ENCODE measurements at regions not wholly inside any gene's neighbourhood (a gene's known extent, or its start where the extent isn't known, plus 50 kb on each side); places are given as distances from the start of the nearest gene placed in this dataset.

DNA sequence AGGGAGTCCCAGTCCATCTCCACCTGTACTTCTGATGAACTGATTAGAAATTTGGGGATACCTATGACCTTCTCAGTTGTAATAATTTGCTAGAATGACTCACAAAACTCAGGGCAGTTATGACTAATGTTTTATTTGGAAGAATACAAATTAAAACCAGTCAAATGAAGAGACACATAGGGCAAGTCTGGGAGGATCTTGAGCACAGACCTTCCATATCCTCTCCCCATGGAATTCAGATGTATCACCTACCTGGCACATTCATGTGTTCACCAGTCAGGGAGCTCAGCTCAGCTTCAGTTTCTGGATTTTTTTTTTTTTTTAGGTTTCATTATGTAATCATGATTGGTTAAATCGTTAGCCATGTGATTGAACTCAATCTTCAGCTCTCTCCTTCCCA lies 247.7 kb downstream of the VGLL3 start:
- Histone ChIP-seq H3K27ac (replicated peaks) (no peak overlapping the region), H3K27me3 (ENCODE audit: insufficient read depth, poor library complexity, severe bottlenecking) (no peaks in the 10 kb centered on the region), H3K4me3 (replicated peaks; ENCODE audit: insufficient read depth, low read length) (no peak overlapping the region)
- DNase-seq (ENCODE audit: low read depth in 1 of 2, low spot score in 1 of 2) = no peak
- TF ChIP-seq, protein P1, sequence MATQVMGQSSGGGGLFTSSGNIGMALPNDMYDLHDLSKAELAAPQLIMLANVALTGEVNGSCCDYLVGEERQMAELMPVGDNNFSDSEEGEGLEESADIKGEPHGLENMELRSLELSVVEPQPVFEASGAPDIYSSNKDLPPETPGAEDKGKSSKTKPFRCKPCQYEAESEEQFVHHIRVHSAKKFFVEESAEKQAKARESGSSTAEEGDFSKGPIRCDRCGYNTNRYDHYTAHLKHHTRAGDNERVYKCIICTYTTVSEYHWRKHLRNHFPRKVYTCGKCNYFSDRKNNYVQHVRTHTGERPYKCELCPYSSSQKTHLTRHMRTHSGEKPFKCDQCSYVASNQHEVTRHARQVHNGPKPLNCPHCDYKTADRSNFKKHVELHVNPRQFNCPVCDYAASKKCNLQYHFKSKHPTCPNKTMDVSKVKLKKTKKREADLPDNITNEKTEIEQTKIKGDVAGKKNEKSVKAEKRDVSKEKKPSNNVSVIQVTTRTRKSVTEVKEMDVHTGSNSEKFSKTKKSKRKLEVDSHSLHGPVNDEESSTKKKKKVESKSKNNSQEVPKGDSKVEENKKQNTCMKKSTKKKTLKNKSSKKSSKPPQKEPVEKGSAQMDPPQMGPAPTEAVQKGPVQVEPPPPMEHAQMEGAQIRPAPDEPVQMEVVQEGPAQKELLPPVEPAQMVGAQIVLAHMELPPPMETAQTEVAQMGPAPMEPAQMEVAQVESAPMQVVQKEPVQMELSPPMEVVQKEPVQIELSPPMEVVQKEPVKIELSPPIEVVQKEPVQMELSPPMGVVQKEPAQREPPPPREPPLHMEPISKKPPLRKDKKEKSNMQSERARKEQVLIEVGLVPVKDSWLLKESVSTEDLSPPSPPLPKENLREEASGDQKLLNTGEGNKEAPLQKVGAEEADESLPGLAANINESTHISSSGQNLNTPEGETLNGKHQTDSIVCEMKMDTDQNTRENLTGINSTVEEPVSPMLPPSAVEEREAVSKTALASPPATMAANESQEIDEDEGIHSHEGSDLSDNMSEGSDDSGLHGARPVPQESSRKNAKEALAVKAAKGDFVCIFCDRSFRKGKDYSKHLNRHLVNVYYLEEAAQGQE (IDR thresholded peaks at IDR 0.05; ENCODE audit: insufficient replicate concordance, low read depth) = no peak
- TF ChIP-seq GABPA (IDR thresholded peaks at IDR 0.05; ENCODE audit: low read depth) (no peak), POLR2AphosphoS5 (IDR thresholded peaks at IDR 0.05; ENCODE audit: low read depth) (no peak), SPI1 (IDR thresholded peaks at IDR 0.05; ENCODE audit: borderline replicate concordance, low read depth) (no peak)
- TF ChIP-seq, protein P2, sequence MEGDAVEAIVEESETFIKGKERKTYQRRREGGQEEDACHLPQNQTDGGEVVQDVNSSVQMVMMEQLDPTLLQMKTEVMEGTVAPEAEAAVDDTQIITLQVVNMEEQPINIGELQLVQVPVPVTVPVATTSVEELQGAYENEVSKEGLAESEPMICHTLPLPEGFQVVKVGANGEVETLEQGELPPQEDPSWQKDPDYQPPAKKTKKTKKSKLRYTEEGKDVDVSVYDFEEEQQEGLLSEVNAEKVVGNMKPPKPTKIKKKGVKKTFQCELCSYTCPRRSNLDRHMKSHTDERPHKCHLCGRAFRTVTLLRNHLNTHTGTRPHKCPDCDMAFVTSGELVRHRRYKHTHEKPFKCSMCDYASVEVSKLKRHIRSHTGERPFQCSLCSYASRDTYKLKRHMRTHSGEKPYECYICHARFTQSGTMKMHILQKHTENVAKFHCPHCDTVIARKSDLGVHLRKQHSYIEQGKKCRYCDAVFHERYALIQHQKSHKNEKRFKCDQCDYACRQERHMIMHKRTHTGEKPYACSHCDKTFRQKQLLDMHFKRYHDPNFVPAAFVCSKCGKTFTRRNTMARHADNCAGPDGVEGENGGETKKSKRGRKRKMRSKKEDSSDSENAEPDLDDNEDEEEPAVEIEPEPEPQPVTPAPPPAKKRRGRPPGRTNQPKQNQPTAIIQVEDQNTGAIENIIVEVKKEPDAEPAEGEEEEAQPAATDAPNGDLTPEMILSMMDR (IDR thresholded peaks at IDR 0.05; ENCODE audit: insufficient read depth, low read length) = no peak

DNA sequence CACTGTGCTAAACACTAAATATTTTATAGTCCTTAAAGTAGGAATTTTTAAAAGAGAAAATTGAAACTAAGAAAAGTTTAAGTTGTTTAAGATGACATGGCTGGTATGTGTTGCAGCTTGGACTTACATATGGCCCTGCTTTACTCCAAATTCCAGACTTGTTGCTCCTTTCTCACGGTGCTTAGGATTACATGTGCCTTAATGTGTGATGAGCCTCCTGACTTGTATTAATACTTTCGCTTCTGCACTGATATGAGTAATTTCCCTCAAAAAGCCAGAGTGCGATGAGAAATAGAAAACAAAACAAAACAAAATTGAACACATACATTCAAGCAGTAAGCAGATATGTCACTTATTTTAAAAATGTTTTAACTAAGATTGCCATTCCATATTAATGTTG lies 250.2 kb downstream of the VGLL3 start:
- no peak overlapping the region for H3K4me3 ChIP-seq (replicated peaks; ENCODE audit: insufficient read depth, low read length)
- no peak overlapping the region for H3K27ac ChIP-seq (replicated peaks)
- DNase-seq (ENCODE audit: low read depth in 1 of 2, low spot score in 1 of 2) = no peak
- TF ChIP-seq, protein P1 (IDR thresholded peaks at IDR 0.05; ENCODE audit: insufficient replicate concordance, low read depth) = no peak
- TF ChIP-seq, protein P2 (IDR thresholded peaks at IDR 0.05; ENCODE audit: insufficient read depth, low read length) = no peak
- TF ChIP-seq SPI1 (IDR thresholded peaks at IDR 0.05; ENCODE audit: borderline replicate concordance, low read depth) = no peak
- no peak for TF ChIP-seq GABPA (IDR thresholded peaks at IDR 0.05; ENCODE audit: low read depth)
- no peak for TF ChIP-seq POLR2AphosphoS5 (IDR thresholded peaks at IDR 0.05; ENCODE audit: low read depth)
- no peaks in the 10 kb centered on the region for H3K27me3 ChIP-seq (ENCODE audit: insufficient read depth, poor library complexity, severe bottlenecking)

DNA sequence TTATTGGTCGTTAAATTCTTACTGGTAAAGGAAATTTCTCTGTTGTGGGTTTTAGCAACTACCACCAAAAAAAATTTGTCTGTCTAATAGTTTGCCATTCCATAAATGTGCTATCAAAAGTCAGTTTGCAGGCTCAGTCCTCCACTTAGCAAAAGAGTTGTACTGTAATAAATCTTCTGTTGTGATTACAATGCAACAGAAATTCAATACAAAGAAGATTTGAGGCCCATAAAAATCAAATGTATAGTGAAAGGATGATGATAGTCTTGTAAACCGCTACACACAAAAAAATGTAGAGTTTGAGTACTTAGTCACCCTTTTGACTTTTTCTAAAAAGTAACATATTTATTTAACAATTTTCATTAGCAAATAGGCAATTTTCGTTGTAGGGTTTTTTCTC lies 251.7 kb downstream of the VGLL3 start:
- Histone ChIP-seq H3K4me3 (replicated peaks; ENCODE audit: insufficient read depth, low read length) (no peak overlapping the region), H3K27ac (replicated peaks) (no peak overlapping the region), H3K27me3 (ENCODE audit: insufficient read depth, poor library complexity, severe bottlenecking) (no peaks in the 10 kb centered on the region)
- DNase-seq (ENCODE audit: low read depth in 1 of 2, low spot score in 1 of 2) = no peak
- no peak for TF ChIP-seq GABPA (IDR thresholded peaks at IDR 0.05; ENCODE audit: low read depth)
- TF ChIP-seq, protein P2 (IDR thresholded peaks at IDR 0.05; ENCODE audit: insufficient read depth, low read length) = no peak
- no peak for TF ChIP-seq SPI1 (IDR thresholded peaks at IDR 0.05; ENCODE audit: borderline replicate concordance, low read depth)

DNA sequence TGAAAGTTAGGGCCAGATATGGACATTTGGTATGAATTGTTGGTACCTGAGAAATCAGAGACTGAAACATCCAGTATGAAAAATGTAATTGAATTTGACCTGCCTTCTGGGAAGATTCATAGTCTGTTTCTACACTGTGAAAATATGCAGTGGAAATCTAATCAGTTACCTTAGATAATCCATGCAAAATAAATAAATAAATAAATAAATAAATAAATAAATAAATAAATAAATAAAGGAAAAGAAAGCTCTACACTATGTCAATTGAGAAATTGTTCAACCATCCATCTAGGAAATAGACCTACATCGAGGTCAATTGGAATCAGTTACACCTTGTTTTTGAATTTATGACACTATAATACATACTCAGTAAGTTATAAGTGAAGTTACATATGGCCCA lies 252.3 kb downstream of the VGLL3 start:
- TF ChIP-seq, protein P2 (IDR thresholded peaks at IDR 0.05; ENCODE audit: insufficient read depth, low read length) = no peak
- TF ChIP-seq SPI1 (IDR thresholded peaks at IDR 0.05; ENCODE audit: borderline replicate concordance, low read depth) = no peak
- Histone ChIP-seq H3K27me3 (ENCODE audit: insufficient read depth, poor library complexity, severe bottlenecking) (no peaks in the 10 kb centered on the region), H3K4me3 (replicated peaks; ENCODE audit: insufficient read depth, low read length) (no peak overlapping the region), H3K27ac (replicated peaks) (no peak overlapping the region)
- no peak for DNase-seq (ENCODE audit: low read depth in 1 of 2, low spot score in 1 of 2)

Measured in HL-60 (cell line).